ENCODE measurements at regions not wholly inside any gene's neighbourhood (a gene's known extent, or its start where the extent isn't known, plus 50 kb on each side); places are given as distances from the start of the nearest gene placed in this dataset.

DNA sequence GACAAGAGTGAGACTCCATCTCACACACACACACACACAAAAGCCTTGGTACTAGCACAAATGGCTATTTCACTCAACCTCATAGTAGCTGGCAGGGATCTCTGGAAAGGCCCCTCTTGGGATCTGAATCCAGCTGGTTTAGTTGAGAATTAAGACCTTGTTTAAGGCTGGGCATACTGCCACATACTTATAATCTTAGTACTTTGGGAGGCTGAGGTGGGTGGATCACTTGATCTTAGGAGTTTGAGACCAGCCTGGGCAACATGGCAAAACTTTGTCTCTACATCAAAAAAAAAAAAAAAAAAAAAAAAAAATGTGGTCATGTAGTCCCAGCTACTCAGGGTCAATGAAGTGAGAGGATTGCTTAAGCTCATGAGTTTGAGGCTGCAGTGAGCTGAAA lies 628.3 kb downstream of the MMUT start:
- H3K79me2 ChIP-seq (ENCODE audit: control insufficient read depth, insufficient read depth, low read length) = no peaks in the 10 kb centered on the region
- dilution Hi-C loops (cut with MboI; ENCODE audit: extremely low pct_ligation_motif_present, low sequenced_read_pairs) = no loop called here
- no peak overlapping the region for H3K9ac ChIP-seq (ENCODE audit: control insufficient read depth, extremely low read depth, insufficient read depth, low read length)
- no peak for FAIRE-seq
- TF ChIP-seq, protein P1, sequence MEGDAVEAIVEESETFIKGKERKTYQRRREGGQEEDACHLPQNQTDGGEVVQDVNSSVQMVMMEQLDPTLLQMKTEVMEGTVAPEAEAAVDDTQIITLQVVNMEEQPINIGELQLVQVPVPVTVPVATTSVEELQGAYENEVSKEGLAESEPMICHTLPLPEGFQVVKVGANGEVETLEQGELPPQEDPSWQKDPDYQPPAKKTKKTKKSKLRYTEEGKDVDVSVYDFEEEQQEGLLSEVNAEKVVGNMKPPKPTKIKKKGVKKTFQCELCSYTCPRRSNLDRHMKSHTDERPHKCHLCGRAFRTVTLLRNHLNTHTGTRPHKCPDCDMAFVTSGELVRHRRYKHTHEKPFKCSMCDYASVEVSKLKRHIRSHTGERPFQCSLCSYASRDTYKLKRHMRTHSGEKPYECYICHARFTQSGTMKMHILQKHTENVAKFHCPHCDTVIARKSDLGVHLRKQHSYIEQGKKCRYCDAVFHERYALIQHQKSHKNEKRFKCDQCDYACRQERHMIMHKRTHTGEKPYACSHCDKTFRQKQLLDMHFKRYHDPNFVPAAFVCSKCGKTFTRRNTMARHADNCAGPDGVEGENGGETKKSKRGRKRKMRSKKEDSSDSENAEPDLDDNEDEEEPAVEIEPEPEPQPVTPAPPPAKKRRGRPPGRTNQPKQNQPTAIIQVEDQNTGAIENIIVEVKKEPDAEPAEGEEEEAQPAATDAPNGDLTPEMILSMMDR (optimal IDR thresholded peaks at IDR 0.05 in 1 of 3, IDR thresholded peaks at IDR 0.05 in 1 of 3, conservative IDR thresholded peaks at IDR 0.05 in 1 of 3; ENCODE audit: extremely low read depth in 1 of 3, insufficient read depth in 2 of 3, low read length in 3 of 3) = no peak
- TF ChIP-seq EZH2 (IDR thresholded peaks at IDR 0.05; ENCODE audit: low read length) = no peak
- DNase-seq (ENCODE audit: low read depth, low spot score) = no peak
- no peaks in the 10 kb centered on the region for H4K20me1 ChIP-seq (ENCODE audit: control insufficient read depth, extremely low read depth, insufficient read depth, low read length)
- no peaks in the 10 kb centered on the region for H3K36me3 ChIP-seq (ENCODE audit: control insufficient read depth in 2 of 2, extremely low read depth in 1 of 2, insufficient read depth in 2 of 2, low read length in 2 of 2)
- no peak overlapping the region for H3K27ac ChIP-seq (ENCODE audit: control insufficient read depth, insufficient read depth, low read length)
- no peaks in the 10 kb centered on the region for H3K9me3 ChIP-seq (ENCODE audit: control insufficient read depth, low read depth, low read length)
- H3K4me2 ChIP-seq (ENCODE audit: control insufficient read depth, extremely low read depth, insufficient read depth, low read depth, low read length) = no peak overlapping the region
- H2AFZ ChIP-seq (ENCODE audit: control insufficient read depth, low read length) = no peak overlapping the region
- no peaks in the 10 kb centered on the region for H3K9me1 ChIP-seq (ENCODE audit: control insufficient read depth, extremely low read depth, insufficient read depth, low read length)
- H3K4me3 ChIP-seq (ENCODE audit: control insufficient read depth in 2 of 3, extremely low read depth in 1 of 3, insufficient read depth in 2 of 3, low read depth in 1 of 3, low read length in 3 of 3) = no peak overlapping the region
- H3K4me1 ChIP-seq (ENCODE audit: control insufficient read depth, extremely low read depth, insufficient read depth, low read length) = no peaks in the 10 kb centered on the region
- no peaks in the 10 kb centered on the region for H3K27me3 ChIP-seq (ENCODE audit: control insufficient read depth, extremely low read depth, insufficient read depth, low read length)

DNA sequence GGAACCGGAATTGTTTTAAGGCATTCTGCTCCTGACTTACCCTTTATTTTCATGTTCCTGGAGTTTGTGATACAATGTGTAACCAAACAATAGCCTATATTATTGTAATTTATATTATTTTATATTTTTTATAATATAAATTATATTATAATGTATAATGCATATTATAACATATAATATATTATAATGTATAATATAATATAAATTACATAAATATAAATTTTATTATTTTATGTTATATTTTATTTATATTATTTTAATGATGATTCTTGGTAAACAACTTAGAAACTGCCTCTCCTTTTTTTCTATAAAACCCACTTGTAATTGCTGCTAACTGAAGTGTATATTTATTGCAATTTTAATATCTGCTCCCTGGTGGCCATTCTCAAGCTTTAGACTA lies 629.1 kb downstream of the MMUT start:
- Histone ChIP-seq H3K9me1 (ENCODE audit: control insufficient read depth, extremely low read depth, insufficient read depth, low read length) (no peaks in the 10 kb centered on the region), H3K9me3 (ENCODE audit: control insufficient read depth, low read depth, low read length) (no peaks in the 10 kb centered on the region), H3K4me1 (ENCODE audit: control insufficient read depth, extremely low read depth, insufficient read depth, low read length) (no peaks in the 10 kb centered on the region), H3K9ac (ENCODE audit: control insufficient read depth, extremely low read depth, insufficient read depth, low read length) (no peak overlapping the region), H3K79me2 (ENCODE audit: control insufficient read depth, insufficient read depth, low read length) (no peaks in the 10 kb centered on the region), H3K27me3 (ENCODE audit: control insufficient read depth, extremely low read depth, insufficient read depth, low read length) (no peaks in the 10 kb centered on the region), H3K4me2 (ENCODE audit: control insufficient read depth, extremely low read depth, insufficient read depth, low read depth, low read length) (no peak overlapping the region), H3K36me3 (ENCODE audit: control insufficient read depth in 2 of 2, extremely low read depth in 1 of 2, insufficient read depth in 2 of 2, low read length in 2 of 2) (no peaks in the 10 kb centered on the region), H3K27ac (ENCODE audit: control insufficient read depth, insufficient read depth, low read length) (no peak overlapping the region), H3K4me3 (ENCODE audit: control insufficient read depth in 2 of 3, extremely low read depth in 1 of 3, insufficient read depth in 2 of 3, low read depth in 1 of 3, low read length in 3 of 3) (no peak overlapping the region), H2AFZ (ENCODE audit: control insufficient read depth, low read length) (no peak overlapping the region), H4K20me1 (ENCODE audit: control insufficient read depth, extremely low read depth, insufficient read depth, low read length) (no peaks in the 10 kb centered on the region)
- FAIRE-seq (no peak), DNase-seq (ENCODE audit: low read depth, low spot score) (no peak)
- TF ChIP-seq, protein P1 (optimal IDR thresholded peaks at IDR 0.05 in 1 of 3, IDR thresholded peaks at IDR 0.05 in 1 of 3, conservative IDR thresholded peaks at IDR 0.05 in 1 of 3; ENCODE audit: extremely low read depth in 1 of 3, insufficient read depth in 2 of 3, low read length in 3 of 3) = no peak
- no peak for TF ChIP-seq EZH2 (IDR thresholded peaks at IDR 0.05; ENCODE audit: low read length)
- dilution Hi-C loops (cut with MboI; ENCODE audit: extremely low pct_ligation_motif_present, low sequenced_read_pairs) = no loop called here

Measured in keratinocyte (primary cell).